Left hindlimb (tissue), 1 donor: ENCODE measurements at regions not wholly inside any gene's neighbourhood (a gene's known extent, or its start where the extent isn't known, plus 50 kb on each side); places are given as distances from the start of the nearest gene placed in this dataset.

Experiments used
- DNase-seq: peaks from one replicate; pipeline ENCODE4 v3.0.0-alpha.2; 2018

DNA sequence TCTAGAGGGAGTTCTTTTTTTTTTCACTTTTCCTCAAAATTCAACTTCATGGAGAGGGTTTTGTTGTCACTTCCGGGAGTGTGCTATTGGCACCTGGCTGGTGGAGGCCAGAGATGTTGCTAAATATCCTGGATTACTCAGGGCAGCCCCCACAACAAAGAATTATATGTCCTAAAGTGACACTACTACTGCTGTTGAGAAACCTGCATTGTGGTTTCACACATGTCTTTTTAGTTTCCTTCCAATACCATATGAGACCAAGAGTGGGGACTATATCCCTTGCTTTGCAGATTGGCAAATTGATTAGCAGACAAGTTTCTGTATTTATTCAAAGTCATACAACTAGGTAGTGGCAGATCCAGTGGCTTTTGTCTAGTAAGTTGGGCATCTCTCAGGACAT, 826.8 kb downstream of the TRIB2 start:
- no peak for DNase-seq

DNA sequence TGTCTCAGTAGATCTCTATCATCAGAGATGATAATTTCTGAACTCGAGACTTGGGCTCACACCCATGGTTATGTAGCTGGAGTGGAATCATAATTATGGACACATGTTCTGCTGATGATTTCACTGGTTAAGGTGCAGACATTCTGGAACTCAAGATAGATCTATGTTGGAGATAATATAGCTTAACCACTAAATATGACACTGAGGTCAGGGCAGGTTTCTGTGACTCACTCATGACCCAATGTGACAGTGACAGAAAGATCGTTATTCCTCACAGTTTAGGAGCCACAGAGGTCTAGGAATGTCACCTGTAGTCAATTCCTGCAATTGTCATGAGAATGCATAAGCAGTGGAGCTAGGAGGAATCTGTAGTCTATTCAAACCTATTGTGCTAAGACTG, 828.6 kb downstream of the TRIB2 start:
- DNase-seq, result no peak

DNA sequence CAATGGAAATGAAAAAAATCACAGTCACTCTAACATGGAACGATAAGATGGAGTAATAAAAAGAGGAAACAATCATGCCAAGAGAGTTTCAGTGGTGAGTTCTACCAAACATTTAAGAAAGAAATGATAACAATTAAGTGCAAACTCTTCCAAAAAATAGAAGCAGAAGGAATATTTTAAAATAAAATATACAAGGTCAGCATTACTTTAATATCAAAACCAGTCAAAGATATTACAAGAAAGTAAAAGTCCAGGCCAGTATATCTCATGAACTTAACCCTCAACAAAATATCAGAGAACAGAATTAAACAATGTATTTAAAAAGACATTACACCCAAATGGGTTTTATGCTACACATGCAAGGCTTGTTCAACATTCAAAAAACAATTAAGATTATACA, 829.4 kb downstream of the TRIB2 start:
- no peak for DNase-seq

DNA sequence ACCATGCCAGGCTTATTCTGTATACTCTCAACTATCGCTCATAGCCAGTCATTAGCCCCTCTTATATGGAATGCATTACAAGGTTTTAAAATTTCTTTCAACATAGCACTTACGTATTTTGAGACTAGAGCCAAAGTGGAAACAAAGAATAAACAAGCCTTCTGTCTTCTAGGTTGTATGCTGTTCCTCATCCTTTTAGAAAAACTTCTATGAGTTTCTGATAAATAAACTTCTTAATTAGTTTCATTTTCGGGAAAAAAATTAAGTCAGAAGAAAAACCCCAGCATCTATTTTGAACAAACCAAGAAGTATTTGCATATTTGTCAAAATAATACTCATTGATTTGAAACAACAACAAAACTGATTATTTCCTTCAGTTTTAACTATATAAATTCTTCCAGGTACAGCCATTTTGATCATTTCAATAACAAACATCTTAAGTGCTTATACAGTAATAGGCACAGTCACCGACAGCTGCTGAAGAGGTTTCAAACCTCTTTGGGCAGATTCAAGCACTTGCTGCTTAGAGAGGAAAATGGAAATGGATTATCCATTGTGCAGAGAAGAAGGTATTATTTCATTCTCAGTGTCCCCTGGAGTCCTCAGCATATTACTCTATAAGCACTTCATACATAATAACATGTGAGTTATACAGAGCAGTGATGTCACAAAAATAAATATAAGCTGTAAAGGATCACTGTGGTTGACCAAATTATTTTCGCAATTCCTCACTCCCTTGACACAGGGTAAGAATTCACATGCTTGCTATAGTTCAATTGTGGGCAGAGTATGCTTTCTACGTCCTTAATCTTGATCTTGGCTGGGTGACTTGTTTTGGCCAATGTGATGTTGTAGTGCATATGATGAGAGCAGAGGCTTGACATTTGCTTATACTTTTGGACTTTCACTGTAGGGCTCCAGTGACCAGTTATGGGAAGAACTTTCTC, 833.8 kb downstream of the TRIB2 start:
- no peak for DNase-seq

DNA sequence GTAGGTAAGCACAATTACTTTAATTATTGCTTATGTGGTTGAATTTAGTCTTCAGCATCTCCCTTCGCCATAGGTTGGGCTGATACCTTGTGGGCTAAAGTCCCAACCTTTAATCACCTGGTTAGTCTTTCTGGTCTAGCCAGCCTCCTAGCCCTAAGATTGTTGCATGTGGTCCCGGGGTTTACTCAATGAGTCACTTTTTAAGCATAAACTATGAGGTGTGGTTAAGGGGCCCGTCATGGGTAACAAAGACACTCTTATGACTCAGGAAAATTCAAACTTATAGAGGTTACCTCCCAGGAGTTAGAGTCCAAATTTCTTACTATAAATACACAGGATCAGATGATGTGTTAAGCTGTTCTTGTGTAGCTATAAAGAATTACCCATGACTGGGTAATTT, 841.6 kb downstream of the TRIB2 start:
- no peak for DNase-seq

DNA sequence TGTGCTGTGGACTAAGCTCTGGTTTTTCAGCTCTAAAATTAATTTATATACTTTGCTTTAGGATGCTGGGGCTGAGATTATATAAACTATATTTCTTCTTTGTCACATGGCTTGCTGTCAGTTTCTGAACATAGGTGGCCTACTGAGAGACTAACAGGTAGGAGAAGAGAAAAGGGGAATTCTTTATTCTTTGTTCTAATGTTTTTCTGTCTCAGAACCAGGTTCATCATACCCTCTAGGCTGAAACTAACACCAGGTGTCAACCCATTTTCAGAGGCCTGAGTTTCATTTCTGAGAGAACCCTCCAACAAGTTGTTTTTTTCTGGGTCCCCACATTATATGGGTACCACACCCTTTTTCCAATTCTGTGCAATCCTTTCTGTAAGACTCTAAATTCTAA, 843.6 kb downstream of the TRIB2 start:
- DNase-seq, result no peak

DNA sequence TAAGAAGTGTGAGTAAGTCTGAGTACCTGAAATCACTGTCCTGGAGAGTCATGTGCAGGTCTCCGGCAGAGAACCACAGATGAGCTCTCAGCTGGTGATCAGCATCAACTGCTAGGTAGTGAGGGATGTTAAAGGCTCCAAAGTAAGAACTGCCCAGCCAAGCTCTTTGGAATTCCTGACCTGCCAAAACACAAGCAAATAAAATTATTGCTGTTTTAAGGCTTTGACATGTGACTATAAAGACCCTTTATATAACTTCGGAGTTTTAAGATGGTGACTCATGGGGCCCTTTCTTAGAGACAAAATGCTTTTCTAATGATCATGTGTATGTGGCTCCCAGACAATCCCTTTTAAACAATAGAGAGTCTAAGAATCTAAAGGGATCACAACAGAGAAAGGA, 855.7 kb downstream of the TRIB2 start:
- DNase-seq, result no peak

DNA sequence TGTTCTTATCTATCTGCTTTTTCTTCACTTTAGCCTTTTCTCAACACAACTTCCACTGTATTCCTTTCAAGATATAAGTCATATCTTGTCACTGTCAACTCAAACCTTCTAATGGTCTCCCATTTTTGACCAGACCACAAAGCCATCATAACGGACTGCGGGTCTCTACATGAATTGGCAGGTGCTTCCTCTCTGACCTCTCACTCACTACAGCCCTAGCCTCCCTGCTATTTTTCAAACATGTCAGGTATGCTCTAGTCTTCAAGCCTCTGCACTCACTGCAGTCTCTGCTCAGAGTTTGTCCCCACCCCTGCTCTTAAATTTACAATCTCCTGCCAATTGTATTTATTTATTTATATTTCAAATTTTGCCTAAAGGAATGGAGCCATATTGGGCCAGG, 858.1 kb downstream of the TRIB2 start:
- DNase-seq, result no peak

DNA sequence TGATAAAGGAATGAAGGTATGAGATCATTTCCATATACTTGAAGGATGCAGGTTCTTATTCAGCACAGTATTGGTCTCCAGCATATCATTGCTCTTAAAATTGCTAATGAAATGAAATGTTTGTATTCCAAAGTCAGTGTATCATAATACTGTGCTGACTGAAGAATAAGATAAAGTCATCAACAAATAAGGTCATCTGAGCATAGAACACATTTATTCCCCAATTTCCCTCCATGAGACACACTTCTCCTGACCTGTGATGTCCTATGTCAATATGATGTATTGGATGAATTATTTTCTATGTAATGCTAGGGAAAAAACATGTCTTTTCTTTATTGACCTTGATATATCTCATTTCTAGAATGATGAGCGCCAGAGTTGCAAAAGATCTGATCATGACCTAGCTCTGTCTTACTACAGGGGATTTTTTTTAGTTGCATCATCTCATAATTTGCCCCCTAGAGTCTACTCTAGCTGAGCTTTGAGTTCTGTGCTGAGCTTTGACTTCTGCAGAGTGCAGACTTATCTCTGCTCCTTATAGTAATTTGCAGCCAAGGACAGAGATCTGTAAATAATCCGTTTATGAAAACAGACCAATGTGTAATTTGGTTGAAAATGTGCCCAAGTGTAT, 859.8 kb downstream of the TRIB2 start:
- no peak for DNase-seq

DNA sequence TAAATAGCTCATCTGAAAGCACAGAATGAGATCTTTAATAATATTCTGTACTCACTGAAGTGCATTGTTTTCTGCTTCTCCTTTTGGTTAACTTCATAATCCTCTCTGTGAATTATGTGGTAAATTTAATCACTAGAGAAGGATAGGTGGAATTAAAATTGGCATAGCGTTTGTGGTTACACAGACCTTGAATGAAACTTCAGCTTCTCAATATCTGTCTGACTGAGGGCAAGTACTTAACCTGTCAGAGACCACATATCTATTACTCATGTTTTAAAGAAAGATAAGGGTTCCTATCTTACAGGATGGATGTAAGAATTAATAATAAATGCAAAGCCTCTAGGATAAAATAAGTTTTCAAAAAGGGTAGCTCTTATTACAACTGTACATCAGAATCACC, 861.8 kb downstream of the TRIB2 start:
- no peak for DNase-seq

DNA sequence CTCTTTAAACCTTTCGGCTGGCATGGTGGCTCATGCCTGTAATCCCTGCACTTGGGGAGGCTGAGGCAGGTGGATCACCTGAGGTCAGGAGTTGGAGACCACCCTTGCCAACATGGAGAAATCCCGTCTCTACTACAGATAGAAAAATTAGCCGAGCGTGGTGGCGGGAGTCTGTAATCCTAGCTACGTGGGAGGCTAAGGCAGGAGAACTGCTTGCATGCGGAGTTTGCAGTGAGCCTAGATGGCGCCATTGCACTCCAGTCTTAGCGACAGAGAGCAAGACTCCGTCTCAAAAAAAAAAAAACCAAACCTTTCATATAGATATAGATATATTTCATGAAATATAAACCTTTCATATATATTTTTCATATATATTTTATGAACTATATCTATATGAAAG, 864.7 kb downstream of the TRIB2 start:
- DNase-seq, result no peak

DNA sequence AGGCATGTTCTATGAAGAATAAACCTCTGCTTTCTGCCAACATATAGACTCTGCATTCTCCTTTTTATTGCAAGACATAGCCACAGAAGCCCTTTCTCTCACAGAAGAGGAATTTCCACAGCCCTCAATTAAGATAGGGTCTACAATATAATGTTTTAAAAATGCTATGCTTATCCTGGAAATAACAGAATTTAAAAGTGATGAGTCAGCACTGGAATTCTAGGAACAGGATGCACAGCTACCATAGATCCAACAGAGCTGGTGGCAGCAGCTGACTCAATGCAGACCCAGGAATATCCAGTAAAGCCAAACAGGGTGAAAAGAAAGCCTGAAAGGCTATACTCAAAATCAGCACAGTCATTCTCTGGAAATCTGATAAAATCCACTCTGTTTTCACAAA, 866.9 kb downstream of the TRIB2 start:
- no peak for DNase-seq

DNA sequence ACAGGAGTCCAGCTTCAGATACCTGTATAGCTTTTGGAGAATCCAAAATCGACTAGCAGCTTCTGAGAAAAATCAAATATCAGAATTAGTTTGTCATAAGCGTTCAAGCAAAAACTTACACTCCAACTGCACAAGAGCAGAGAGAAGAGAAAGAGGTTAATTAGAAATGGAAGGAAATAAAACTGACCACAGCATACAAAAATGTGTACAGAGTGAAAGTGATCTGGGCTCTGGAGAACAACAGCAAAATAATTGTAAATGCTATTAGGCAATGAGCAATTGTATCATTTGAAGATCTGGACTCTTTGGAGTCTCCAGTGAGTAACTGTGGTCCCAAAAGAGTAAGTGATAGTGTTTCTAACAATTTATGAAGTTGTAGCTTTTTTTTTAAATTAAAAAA, 867.3 kb downstream of the TRIB2 start:
- DNase-seq, result no peak

DNA sequence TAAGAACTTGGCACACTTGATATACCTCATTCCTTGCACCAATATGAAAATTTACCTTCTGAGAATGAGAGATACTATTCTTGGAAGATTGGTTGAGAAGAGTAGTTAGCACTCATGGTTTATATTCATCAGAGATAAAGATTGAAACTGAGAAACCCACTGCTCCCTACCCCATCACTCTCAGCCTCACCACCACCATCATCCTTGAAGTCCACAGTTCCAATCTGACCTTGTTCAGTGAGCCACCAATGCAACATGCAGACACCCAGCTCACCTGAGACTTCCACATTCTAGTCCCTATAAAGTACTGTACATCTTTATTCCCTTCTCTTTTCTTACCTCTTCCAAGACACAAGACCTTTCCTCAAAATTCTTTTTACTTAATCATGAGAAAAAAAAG, 869.0 kb downstream of the TRIB2 start:
- DNase-seq, result no peak

DNA sequence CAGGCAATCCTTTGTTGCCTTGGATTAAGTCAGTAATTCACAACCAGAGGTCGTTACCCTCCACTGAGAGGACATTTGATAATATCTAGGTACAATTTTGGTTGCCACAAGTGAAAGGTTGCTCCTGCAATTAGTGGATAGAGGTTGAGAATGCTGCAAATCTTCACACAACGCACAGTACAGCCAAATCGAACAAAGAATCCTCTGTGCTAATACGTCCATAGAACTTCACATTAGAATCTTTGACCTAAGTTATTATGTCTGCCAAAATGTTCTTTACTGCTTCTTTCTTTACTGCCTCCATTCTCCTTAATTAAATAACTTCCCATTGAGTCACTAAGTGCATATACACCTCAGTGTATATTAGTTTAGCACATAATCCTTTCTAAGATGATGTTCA, 879.5 kb downstream of the TRIB2 start:
- DNase-seq, result no peak

DNA sequence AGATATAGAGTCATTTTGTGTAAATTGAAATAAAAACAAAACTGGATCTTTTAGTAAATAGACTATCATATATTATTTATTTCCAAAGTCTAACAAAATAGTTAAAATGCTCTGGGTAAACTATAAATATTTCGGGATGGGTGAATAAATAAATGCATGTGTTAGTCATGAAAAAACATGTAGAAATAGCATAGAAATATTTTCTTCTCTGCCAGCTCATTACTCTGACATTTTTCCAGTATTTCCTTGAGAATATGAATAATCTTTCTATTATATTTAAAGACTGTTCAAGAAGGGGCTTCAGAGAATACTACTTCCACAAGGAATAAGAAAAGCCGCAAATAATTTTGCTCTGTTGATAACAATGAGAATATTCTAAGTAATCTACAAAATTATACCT, 880.4 kb downstream of the TRIB2 start:
- no peak for DNase-seq

DNA sequence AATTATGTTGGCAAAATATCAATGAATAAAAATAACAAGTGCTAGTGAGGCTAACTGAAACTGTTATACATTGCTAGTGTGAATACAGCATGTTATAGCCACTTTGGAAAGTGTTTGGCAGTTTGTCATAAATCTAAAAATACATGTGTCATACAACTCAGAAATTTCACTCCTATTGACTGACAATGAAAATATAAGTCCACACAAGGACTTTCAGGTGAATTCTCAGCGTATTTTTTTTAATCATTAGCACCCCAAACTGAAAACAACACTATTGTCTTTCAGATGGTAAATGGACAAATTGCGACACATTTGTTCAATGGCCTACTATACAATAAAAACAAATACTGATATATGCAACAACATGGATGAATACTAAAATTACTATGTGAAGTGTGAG, 884.8 kb downstream of the TRIB2 start:
- DNase-seq, result no peak

DNA sequence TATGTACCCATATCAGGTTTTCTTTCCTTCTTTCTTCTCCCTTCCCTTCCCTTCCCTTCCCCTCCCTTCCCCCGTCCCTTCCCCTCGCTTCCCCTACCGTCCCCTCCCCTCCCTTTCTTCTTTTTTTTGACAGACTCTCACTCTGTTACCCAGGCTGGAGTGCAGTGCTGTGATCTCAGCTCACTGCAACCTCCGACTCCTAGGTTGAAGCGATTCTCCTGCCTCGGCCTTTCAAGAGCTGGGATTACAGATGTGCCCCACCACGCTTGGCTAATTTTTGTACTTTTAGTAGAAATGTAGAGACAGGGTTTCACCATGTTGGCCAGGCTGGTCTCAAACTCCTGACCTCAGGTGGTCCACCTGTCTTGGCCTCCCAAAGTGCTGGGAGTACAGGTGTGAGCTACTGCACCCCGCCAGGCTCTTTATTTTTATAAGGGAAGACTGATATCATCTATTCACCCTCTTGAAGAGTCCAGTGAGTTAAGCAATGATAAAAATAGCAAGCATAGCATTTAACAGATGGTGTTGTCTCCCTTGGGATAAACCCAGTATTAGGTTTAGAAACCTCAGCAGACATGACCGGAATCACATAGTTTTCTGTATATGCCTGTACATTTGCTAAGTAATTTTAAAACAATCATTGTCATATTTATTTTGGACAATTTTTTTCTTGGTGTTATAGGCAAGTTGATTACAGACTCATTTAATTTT, 888.4 kb downstream of the TRIB2 start:
- DNase-seq, result no peak

DNA sequence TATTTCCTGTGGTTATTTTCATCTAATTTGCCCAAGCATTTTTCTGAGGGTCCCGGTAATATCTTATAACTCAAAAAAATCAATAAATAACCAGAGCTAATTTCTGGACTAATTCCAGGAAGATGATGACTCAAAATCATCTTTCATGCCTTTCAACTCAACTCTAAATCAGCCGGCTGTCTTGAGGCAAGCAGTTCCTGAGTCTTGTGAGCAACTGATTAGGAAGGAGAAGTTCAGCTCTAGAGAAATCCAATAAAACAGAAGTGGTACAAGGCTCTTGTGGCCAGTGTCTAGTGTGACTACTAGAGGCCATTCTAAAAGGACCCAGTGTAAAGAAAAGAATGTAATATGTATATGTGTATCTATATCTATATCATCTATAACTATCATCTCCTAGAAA, 890.4 kb downstream of the TRIB2 start:
- DNase-seq, result no peak

DNA sequence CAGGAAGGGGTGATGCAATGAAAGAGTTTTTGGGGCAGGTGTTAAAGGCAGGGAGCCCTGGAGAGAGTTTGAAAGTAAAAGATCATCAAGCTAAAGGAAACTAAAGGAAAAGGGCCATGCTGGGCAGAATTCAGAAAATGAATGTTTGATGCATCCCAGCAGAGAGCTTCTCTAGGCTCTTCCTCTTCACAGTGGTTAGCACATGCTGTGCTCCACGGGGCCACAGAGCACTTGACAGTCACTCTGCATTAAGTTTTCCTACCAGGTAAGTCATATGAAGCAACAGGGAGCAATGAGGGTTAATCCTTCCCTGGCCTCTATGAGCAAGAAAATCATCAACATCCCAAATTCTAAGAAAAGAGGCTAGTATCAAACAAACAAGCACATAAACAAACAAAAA, 895.2 kb downstream of the TRIB2 start:
- DNase-seq, result no peak

DNA sequence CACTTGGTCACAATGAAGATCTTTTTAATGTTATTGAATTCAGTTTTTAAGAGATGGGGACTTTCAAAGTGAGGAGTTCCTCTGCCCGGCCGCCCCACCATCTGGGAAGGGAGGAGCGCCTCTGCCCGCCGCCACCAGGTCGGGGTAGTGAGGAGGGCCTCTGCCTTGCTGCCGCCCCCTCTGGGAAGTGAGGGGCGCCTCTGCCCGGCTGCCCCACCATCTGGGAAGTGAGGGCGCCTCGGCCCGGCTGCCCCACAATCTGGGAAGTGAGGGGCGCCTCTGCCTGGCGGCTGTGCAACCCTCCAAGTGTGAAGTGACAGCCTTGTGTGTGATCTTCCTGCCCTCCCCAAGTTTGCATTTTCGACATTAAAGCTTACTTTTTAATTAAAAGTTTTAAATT, 899.3 kb downstream of the TRIB2 start:
- DNase-seq, result no peak

DNA sequence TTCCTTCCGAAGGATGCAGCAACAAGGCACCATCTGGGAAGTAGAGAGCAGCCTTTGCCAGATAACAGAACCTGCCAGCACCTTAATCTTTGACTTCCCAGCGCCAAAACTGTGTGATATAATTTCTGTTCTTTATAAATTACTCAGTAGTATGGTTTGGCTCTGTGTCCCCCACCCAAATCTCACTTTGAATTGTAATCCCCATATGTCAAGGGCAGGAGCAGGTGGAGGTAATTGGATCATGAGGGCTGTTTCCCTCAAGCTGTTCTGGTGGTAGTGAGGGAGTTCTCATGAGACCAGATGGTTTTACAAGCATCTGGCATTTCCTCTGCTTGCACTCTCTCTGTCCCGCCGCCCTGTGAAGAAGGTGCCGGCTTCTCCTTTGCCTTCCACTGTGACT, 899.9 kb downstream of the TRIB2 start:
- DNase-seq, result no peak

DNA sequence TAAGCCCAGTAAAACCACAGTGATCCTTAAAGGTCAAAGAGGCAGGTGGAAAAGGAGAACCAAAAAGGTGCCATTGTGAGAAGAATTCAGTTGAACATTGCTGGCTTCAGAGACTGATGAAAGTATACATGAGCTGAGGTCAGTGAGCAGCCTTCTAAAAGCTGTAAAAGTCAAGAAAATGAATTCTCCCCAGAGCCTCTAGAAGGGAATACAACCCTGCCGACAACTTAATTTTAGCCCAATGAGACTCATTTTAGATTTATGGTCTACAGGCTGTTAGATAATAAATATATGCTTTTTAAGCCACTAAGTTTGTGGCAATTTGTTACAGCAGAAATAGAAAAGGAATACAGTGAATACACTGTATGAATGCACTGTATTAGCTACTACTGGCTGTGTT, 911.4 kb downstream of the TRIB2 start:
- no peak for DNase-seq

DNA sequence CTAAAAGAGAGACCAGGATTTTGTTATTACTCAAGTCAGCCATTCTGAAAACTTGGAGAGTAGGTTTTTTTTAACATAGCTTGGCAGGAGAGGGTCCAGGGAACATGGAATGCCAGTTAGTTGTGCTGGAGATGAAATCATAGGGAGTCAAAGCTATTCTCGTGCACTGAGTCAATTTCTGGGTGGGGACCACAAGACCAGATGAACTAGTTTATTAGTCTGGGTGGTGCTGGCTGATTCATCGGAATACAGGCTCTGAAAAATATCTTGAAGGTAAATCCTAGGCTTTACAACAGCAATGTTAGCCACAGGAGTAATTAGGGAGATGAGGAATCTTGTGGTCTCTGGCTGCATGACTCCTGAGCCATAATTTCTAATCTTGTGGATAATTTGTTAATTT, 921.4 kb downstream of the TRIB2 start:
- DNase-seq, result no peak
